ENCODE measurements at regions not wholly inside any gene's neighbourhood (a gene's known extent, or its start where the extent isn't known, plus 50 kb on each side); places are given as distances from the start of the nearest gene placed in this dataset.
"Not testable (repeated sequence)": the region's sequence is repeated elsewhere in the genome, so short reads cannot be mapped to it uniquely, and the experiment has no call there.

DNA sequence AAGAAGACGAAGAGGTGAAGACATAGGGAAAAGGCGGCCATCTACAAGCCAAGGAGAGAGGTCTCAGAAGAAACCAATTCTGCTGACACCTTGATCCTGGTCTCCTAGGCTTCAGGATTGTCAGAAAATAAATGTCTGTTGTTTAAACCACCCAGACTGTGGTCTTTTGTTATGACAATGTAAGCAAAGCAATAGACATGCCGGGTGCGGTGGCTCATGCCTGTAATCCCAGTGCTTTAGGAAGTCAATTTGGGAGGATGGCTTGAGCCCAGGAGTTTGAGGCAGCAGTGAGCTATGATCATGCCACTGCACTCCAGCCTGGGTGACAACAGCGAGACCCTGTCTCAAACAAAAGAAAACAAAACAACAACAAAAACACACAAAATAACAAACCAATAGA lies 64.4 kb downstream of the HAPSTR1 start:
- no peaks in the 10 kb centered on the region for H3K9me2 ChIP-seq (replicated peaks; ENCODE audit: insufficient read depth, low read length)
- H3K79me2 ChIP-seq (ENCODE audit: low read length), result no peaks in the 10 kb centered on the region
- no peaks in the 10 kb centered on the region for H3K27me3 ChIP-seq (ENCODE audit: low read length)
- no peak for DNase-seq
- H3K4me1 ChIP-seq (ENCODE audit: low read length), result no peaks in the 10 kb centered on the region
- H3K4me2 ChIP-seq (ENCODE audit: low read depth, low read length, poor library complexity, severe bottlenecking), result no peak overlapping the region
- no peak overlapping the region for H3K27ac ChIP-seq (ENCODE audit: low read length)
- H3K4me3 ChIP-seq (ENCODE audit: low read length), result no peak overlapping the region
- no peaks in the 10 kb centered on the region for H3K9me3 ChIP-seq (ENCODE audit: low read length)
- no peaks in the 10 kb centered on the region for H3K36me3 ChIP-seq (ENCODE audit: insufficient read depth, low read length)
- H2AFZ ChIP-seq (ENCODE audit: low read length), result no peak overlapping the region
- H4K20me1 ChIP-seq (ENCODE audit: insufficient read depth, low read depth, low read length), result no peaks in the 10 kb centered on the region; the same call in 1 of the 2 replicates
- H3K9ac ChIP-seq (ENCODE audit: low read length), result no peak overlapping the region

- Histone ChIP-seq H3K9me2 (replicated peaks; ENCODE audit: insufficient read depth, low read length) (no peaks in the 10 kb centered on the region), H3K4me3 (ENCODE audit: low read length) (no peak overlapping the region), H3K27ac (ENCODE audit: low read length) (no peak overlapping the region), H3K79me2 (ENCODE audit: low read length) (no peaks in the 10 kb centered on the region), H3K36me3 (ENCODE audit: insufficient read depth, low read length) (no peaks in the 10 kb centered on the region), H3K27me3 (ENCODE audit: low read length) (no peaks in the 10 kb centered on the region), H3K9ac (ENCODE audit: low read length) (no peak overlapping the region), H2AFZ (ENCODE audit: low read length) (no peak overlapping the region), H3K9me3 (ENCODE audit: low read length) (no peaks in the 10 kb centered on the region), H3K4me1 (ENCODE audit: low read length) (no peaks in the 10 kb centered on the region), H3K4me2 (ENCODE audit: low read depth, low read length, poor library complexity, severe bottlenecking) (no peak overlapping the region), H4K20me1 (ENCODE audit: insufficient read depth, low read depth, low read length) (no peaks in the 10 kb centered on the region; the same call in 1 of the 2 replicates)
- DNase-seq, result peak; percentile 81
These were observed 68.6 kb downstream of the HAPSTR1 start for GRCh38 chr16:9159839-9160550.

GRCh38 chr16:9160551-9160911 lies 69.1 kb downstream of the HAPSTR1 start:
- H3K4me2 ChIP-seq (ENCODE audit: low read depth, low read length, poor library complexity, severe bottlenecking), result no peak overlapping the region
- DNase-seq, result no peak
- no peaks in the 10 kb centered on the region for H3K27me3 ChIP-seq (ENCODE audit: low read length)
- no peaks in the 10 kb centered on the region for H3K36me3 ChIP-seq (ENCODE audit: insufficient read depth, low read length)
- H3K9ac ChIP-seq (ENCODE audit: low read length), result no peak overlapping the region
- H2AFZ ChIP-seq (ENCODE audit: low read length), result no peak overlapping the region
- no peaks in the 10 kb centered on the region for H3K4me1 ChIP-seq (ENCODE audit: low read length)
- H3K9me3 ChIP-seq (ENCODE audit: low read length), result no peaks in the 10 kb centered on the region
- no peaks in the 10 kb centered on the region for H3K9me2 ChIP-seq (replicated peaks; ENCODE audit: insufficient read depth, low read length)
- H3K79me2 ChIP-seq (ENCODE audit: low read length), result no peaks in the 10 kb centered on the region
- no peak overlapping the region for H3K4me3 ChIP-seq (ENCODE audit: low read length)
- no peaks in the 10 kb centered on the region; the same call in 1 of the 2 replicates for H4K20me1 ChIP-seq (ENCODE audit: insufficient read depth, low read depth, low read length)
- no peak overlapping the region for H3K27ac ChIP-seq (ENCODE audit: low read length)

- H4K20me1 ChIP-seq (ENCODE audit: insufficient read depth, low read depth, low read length), result no peaks in the 10 kb centered on the region
- no peak overlapping the region for H2AFZ ChIP-seq (ENCODE audit: low read length)
- no peaks in the 10 kb centered on the region for H3K79me2 ChIP-seq (ENCODE audit: low read length)
- H3K36me3 ChIP-seq (ENCODE audit: insufficient read depth, low read length), result no peaks in the 10 kb centered on the region
- H3K9me2 ChIP-seq (replicated peaks; ENCODE audit: insufficient read depth, low read length), result no peaks in the 10 kb centered on the region
- no peaks in the 10 kb centered on the region for H3K9me3 ChIP-seq (ENCODE audit: low read length)
- DNase-seq, result no peak
- H3K4me3 ChIP-seq (ENCODE audit: low read length), result no peak overlapping the region
- no peaks in the 10 kb centered on the region for H3K27me3 ChIP-seq (ENCODE audit: low read length)
- H3K9ac ChIP-seq (ENCODE audit: low read length), result no peak overlapping the region
- peaks cover 4% of the 10 kb centered on the region; the same call in 1 of the 2 replicates for H3K4me1 ChIP-seq (ENCODE audit: low read length)
- H3K27ac ChIP-seq (ENCODE audit: low read length), result no peak overlapping the region
- H3K4me2 ChIP-seq (ENCODE audit: low read depth, low read length, poor library complexity, severe bottlenecking), result no peak overlapping the region
These were observed 74.2 kb downstream of the HAPSTR1 start for GRCh38 chr16:9165681-9166080.

GRCh38 chr16:9166326-9166993 lies 75.0 kb downstream of the HAPSTR1 start:
- H3K27me3 ChIP-seq (ENCODE audit: low read length); H4K20me1 ChIP-seq (ENCODE audit: insufficient read depth, low read depth, low read length); H3K4me1 ChIP-seq (ENCODE audit: low read length); H3K27ac ChIP-seq (ENCODE audit: low read length); H2AFZ ChIP-seq (ENCODE audit: low read length); H3K9me3 ChIP-seq (ENCODE audit: low read length); H3K4me2 ChIP-seq (ENCODE audit: low read depth, low read length, poor library complexity, severe bottlenecking); H3K79me2 ChIP-seq (ENCODE audit: low read length); H3K9me2 ChIP-seq (replicated peaks; ENCODE audit: insufficient read depth, low read length); DNase-seq; H3K4me3 ChIP-seq (ENCODE audit: low read length); H3K36me3 ChIP-seq (ENCODE audit: insufficient read depth, low read length); H3K9ac ChIP-seq (ENCODE audit: low read length): not testable (repeated sequence)

- Histone ChIP-seq H3K4me1 (ENCODE audit: low read length) (peaks cover 4% of the 10 kb centered on the region; the same call in 1 of the 2 replicates), H3K9me3 (ENCODE audit: low read length) (no peaks in the 10 kb centered on the region), H3K36me3 (ENCODE audit: insufficient read depth, low read length) (no peaks in the 10 kb centered on the region), H3K27me3 (ENCODE audit: low read length) (no peaks in the 10 kb centered on the region), H3K9me2 (replicated peaks; ENCODE audit: insufficient read depth, low read length) (no peaks in the 10 kb centered on the region), H2AFZ (ENCODE audit: low read length) (no peak overlapping the region), H3K27ac (ENCODE audit: low read length) (no peak overlapping the region), H3K4me3 (ENCODE audit: low read length) (no peak overlapping the region), H3K9ac (ENCODE audit: low read length) (no peak overlapping the region), H4K20me1 (ENCODE audit: insufficient read depth, low read depth, low read length) (no peaks in the 10 kb centered on the region), H3K79me2 (ENCODE audit: low read length) (no peaks in the 10 kb centered on the region), H3K4me2 (ENCODE audit: low read depth, low read length, poor library complexity, severe bottlenecking) (no peak overlapping the region)
- no peak for DNase-seq
These were observed 77.7 kb downstream of the HAPSTR1 start for GRCh38 chr16:9169094-9169493.

DNA sequence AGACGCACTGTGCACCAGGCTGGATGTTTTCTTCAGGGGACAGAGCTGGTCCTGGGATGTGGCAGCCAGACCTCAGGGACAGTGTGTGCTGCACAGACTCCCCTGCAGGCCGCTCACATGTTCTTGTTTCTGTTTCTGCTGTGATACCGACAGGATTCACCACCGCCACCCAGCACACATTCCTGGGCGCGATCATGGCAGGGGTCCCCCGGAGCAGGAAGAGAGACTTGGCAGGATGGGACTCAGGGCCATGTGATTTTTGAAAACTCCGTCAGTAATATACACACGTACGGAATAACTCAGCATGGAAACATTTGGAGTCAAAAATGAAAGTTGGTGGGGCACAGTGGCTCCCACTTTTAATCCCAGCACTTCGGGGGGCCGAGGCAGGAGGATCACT lies 79.0 kb downstream of the HAPSTR1 start:
- H2AFZ ChIP-seq (ENCODE audit: low read length), result no peak overlapping the region
- H3K27ac ChIP-seq (ENCODE audit: low read length), result no peak overlapping the region
- H3K4me1 ChIP-seq (ENCODE audit: low read length), result peaks cover 4% of the 10 kb centered on the region; the same call in 1 of the 2 replicates
- H4K20me1 ChIP-seq (ENCODE audit: insufficient read depth, low read depth, low read length), result no peaks in the 10 kb centered on the region
- H3K9me3 ChIP-seq (ENCODE audit: low read length), result no peaks in the 10 kb centered on the region
- H3K79me2 ChIP-seq (ENCODE audit: low read length), result no peaks in the 10 kb centered on the region
- DNase-seq, result no peak
- H3K4me3 ChIP-seq (ENCODE audit: low read length), result no peak overlapping the region
- H3K36me3 ChIP-seq (ENCODE audit: insufficient read depth, low read length), result no peaks in the 10 kb centered on the region
- H3K9ac ChIP-seq (ENCODE audit: low read length), result no peak overlapping the region
- H3K4me2 ChIP-seq (ENCODE audit: low read depth, low read length, poor library complexity, severe bottlenecking), result no peak overlapping the region
- no peaks in the 10 kb centered on the region for H3K9me2 ChIP-seq (replicated peaks; ENCODE audit: insufficient read depth, low read length)
- H3K27me3 ChIP-seq (ENCODE audit: low read length), result no peaks in the 10 kb centered on the region

GRCh38 chr16:9176547-9177418 lies 85.3 kb downstream of the HAPSTR1 start:
- Histone ChIP-seq H3K9ac (ENCODE audit: low read length) (no peak overlapping the region), H3K27me3 (ENCODE audit: low read length) (no peaks in the 10 kb centered on the region), H3K9me3 (ENCODE audit: low read length) (no peaks in the 10 kb centered on the region), H3K4me3 (ENCODE audit: low read length) (no peak overlapping the region), H3K27ac (ENCODE audit: low read length) (no peak overlapping the region), H3K79me2 (ENCODE audit: low read length) (no peaks in the 10 kb centered on the region), H3K4me1 (ENCODE audit: low read length) (no peaks in the 10 kb centered on the region), H3K4me2 (ENCODE audit: low read depth, low read length, poor library complexity, severe bottlenecking) (no peak overlapping the region), H4K20me1 (ENCODE audit: insufficient read depth, low read depth, low read length) (no peaks in the 10 kb centered on the region), H3K36me3 (ENCODE audit: insufficient read depth, low read length) (no peaks in the 10 kb centered on the region), H2AFZ (ENCODE audit: low read length) (no peak overlapping the region), H3K9me2 (replicated peaks; ENCODE audit: insufficient read depth, low read length) (no peaks in the 10 kb centered on the region)
- DNase-seq, result no peak
